ENCODE measurements at regions not wholly inside any gene's neighbourhood (a gene's known extent, or its start where the extent isn't known, plus 50 kb on each side); places are given as distances from the start of the nearest gene placed in this dataset.

DNA sequence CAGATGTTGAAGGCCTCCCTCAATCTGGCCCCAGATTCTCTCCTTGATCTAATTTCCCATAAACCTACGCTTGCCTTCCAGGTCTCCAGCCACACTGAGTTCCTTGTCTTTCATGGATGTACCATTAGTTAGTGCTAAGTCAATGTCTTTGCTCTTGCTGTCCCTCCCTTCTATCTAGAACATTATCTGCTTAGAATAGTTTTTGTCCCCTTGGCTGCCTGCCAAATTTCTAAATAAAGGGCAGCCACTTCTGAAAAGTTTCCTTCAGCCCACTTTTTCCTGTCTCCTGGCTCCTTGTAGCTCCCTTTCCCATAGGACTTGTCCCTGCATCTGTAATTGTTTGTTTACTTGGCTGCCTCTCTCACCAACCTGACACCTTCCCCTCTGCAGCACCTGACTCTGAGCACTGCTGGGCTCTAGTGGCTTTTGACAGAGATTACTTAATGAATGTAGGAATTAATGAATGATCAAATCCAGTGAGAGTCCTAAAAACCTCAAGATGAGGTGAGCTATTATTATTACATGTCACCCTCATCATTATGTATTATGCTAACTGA, 58.3 kb downstream of the CXCL12 start:
- intact Hi-C loops (cut with DNase I), result no loop called here
- DNase-seq, result peak in 2 of 42 donors; percentile 20 to 37

DNA sequence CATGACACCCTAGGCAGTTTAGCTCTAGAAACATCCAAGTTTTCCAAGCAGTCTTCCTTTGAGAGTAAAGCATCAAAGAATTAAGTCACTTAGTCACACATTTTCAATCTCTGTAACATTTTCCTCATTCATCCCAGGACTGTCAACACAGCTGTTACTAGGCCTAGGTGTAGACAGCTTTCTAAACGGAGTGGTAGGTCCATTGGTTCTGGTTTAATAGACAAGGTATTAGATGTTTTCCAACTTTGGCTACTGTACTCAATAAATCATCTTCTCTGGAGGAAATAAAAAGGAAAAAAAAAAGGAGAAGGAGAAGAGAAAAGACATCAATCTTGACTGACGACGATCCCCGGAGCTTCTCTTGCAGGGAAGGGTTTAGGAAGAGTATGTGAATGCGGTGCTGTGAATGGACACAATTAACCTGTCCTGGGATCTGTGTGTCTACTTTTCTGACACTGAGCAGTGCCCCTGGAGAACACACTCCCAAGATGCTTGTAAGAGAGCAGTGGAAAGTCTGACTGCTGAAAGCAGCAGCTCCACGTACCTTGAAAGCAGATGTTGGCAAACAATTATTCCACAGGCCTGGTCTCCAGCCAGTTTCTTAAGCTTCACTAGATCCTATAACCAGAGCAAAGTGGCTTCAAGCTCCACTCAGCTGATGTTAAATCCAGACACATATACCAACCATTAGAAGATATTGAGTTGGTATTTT, 59.1 kb downstream of the CXCL12 start:
- DNase-seq, result peak in 5 of 42 donors; percentile 2 to 24 (median 14)
- intact Hi-C loops (cut with DNase I), result no loop called here

DNA sequence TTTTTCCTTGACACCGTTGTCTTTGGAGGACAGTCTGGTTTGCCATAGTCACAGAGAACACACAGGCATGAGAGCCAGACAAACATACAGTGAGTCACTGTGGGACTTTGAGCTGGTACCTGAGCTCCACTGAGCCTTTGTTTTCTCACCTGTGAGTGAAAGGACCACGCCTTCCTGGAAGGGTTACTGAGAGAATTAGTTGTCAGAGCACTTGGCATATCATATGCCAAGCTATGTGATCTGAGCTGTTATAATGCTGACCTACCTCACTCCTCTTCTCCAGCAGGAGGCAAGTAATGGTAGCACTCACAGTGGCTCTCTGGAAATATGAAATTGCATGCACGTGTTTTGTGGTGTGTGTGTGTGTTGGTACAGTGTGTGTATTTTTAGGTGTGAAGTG, 59.7 kb downstream of the CXCL12 start:
- intact Hi-C loops (cut with DNase I), result no loop called here
- DNase-seq, result peak in 2 of 42 donors; percentile 3 to 19

DNA sequence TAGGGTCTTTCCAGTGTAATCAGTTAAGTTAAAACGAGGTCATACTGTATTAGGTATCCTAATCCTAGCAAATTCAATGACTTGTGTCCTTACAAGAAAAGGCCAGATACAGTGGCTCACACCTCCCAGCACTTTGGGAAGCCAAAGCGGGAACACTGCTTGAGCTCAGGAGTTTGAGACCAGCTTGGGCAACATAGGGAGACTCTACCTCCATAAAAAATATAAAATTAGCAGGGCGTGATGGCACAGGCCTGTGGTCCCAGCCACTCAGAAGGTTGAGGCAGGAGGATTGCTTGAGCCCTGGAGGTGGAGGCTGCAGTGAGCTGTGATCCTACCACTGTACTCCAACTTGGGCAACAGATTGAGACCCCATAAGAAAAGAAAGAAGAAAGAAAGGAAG, 61.1 kb downstream of the CXCL12 start:
- intact Hi-C loops (cut with DNase I), result no loop called here

DNA sequence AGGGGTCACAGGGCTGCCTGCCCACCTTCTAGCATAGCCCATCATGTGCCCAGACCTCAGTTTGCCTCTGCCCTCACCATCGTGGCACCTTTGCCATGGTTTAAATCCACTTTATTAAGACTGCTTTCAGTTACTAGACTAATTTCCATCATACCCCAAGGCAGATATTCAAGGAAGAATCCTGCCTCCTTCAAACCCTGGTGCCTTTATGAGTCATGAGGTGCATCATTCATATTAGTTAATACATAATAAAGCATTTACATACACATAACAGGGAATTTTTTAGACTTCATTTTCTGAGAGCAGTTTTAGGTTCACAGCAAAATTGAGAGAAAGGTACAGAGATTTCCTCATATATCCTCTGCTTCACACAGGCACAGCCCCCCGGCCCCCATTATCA, 62.8 kb downstream of the CXCL12 start:
- no peak for DNase-seq
- intact Hi-C loops (cut with DNase I), result no loop called here

More for the DNA sequence above, 61.1 kb downstream of the CXCL12 start:
- DNase-seq, result peak in 1 of 42 donors; percentile 3

DNA sequence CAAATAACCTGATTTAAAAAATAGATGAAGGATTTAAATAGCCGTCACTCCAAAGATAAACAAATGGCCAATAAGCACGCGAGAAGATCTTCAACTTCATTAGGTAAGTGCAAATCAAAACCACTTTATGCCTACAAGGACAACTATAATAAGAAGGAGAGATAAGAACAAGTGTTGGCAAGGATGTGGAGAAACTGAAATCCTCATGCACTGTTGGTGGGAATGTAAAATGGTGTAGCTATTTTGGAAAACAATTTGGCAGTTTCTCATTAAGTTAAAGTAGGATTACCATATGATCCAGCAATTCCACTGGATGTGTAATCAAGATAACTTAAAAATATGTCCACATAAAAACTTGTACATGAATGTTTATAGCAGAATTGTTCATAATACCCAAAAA, 64.1 kb downstream of the CXCL12 start:
- no peak for DNase-seq
- intact Hi-C loops (cut with DNase I), result no loop called here

DNA sequence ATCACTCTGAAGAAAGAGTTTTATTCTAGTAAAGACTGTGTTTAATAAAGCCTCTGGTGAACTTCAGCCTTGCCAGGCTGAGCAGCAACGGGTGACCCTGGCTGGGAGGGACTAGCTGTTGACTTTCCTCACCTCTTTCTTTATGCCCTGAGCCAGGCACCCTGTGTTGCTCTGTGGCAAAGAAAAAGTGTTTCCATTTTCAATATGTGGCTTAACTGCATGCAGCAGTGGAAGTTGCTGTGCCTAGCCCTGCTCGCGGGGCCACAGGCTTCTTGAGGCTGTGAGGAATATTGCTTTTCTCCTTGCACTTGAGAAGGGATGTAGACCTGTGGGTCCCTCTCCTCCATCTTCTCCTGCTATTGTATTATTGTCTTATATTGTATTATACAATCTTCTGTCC, 67.0 kb downstream of the CXCL12 start:
- no peak for DNase-seq
- intact Hi-C loops (cut with DNase I), result no loop called here

DNA sequence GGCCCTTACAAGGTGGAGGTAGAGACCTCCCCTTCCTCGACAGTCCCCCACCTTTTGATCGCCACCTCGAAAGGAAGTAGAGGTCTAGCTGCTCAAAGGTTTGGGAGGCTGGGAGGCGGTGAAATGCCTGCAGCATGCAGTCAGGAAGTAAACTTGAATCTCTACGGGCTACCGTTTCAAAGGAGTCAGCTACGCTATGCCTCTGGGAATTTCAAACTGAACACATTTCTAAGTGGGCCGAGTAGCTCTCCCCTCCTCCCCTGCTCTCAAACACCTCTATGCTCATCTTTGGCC, 68.0 kb downstream of the CXCL12 start:
- peak in 1 of 42 donors; percentile 20 for DNase-seq
- intact Hi-C loops (cut with DNase I), result no loop called here

DNA sequence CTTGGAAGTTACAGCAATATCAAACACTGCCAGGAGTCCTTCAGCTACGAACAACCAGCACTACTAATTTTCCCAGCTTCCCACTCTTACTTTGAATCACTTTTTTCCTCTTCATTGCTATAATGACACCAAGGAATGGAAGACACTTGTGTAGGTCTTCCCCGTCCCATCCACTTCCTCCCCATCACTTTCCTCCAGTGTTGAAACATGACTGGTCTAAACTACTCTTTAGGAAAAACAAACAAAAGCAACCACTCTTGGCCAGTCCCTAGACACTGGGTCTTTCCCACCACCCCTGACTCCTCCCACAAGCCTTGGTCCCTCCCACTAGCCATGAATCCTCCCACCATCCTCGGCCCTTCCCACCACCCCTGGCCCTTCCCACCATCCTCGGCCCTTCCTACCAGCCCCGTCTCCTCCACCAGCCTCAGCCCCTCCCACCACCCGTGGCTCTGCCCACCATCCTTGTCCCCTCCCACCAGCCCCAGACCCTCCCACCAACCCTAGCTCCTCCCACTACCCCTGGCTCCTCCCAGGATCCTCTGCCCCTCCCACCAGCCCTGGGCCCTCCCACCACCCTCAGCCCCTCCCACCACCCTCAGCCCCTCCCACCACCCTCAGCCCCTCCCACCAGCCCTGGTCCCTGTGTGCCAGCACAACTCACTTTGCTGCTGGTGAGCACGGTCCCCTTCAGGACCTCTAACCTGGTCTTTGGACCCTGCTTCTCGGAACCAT, 68.5 kb downstream of the CXCL12 start:
- DNase-seq, result no peak
- intact Hi-C loops (cut with DNase I), result no loop called here

DNA sequence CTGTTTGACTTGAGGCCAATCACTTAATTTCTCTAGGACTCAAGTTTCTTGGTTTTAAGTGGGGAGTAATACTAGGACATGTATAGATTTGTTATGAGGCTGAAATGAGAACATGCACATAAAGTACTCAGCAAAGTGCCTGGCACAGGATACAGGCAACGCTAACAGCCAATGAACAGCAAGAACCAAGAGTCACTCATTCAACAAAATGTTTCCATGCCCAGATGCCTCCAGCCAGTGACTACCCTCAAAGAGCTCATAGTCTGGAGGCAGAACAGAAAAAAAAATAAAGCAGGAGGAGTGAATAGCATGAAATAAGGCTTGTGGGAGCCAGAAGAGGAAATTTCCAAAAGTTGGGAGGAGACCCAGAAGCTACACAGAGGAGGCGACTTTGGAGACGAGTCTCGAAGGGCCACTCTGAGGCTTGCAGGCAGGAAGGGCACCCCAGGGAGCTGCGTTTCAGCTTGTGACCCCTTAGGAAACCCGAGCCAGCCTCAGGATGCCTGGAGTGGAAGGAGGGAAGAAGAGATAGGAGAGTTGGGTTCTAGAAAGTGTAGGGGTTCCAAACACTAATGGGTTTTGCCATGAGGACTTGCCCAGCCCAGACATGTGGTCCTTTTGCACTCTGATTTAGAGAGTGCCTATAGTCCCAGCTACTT, 70.0 kb downstream of the CXCL12 start:
- intact Hi-C loops (cut with DNase I), result no loop called here
- DNase-seq, result no peak

DNA sequence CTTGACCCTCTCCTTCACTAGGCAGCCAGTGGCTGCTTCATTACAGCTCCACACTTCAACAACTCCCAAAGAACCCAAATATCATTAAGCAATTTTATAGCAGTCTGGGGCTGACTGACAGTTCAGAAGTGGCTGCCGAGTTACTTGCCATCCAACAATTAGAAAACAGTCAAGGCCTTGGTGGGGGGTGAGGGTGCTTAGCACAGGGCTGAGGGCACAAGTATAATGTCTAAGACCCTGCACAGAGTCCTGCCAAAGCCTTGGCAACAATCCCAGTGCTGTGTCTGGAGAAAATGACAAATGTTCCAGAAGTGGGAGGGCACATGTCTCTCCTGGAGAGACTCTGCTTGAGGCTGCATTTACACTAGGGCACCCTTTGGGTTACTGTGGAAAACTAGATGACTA, 71.1 kb downstream of the CXCL12 start:
- peak in 3 of 42 donors; percentile 12 to 31 (median 14) for DNase-seq
- intact Hi-C loops (cut with DNase I), result no loop called here

DNA sequence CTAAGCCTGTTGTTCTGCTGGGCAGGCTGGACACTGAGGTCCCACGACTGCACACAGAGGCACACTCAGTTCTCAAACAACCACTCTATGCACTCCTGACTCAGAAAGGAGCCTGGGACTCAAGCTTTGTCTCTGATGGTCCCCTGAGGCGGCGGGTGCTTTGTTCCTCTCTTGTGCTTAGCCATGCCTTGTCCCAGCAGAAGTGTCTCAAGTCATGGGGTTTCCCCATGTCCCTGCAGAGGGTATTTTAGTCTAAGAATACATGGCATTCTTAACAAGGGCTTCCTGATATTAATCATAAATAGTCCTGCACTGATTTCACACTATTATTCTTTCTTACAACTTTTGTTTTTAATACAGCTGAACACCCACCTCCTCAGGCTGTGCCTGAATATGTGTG, 72.5 kb downstream of the CXCL12 start:
- intact Hi-C loops (cut with DNase I), result no loop called here
- no peak for DNase-seq

DNA sequence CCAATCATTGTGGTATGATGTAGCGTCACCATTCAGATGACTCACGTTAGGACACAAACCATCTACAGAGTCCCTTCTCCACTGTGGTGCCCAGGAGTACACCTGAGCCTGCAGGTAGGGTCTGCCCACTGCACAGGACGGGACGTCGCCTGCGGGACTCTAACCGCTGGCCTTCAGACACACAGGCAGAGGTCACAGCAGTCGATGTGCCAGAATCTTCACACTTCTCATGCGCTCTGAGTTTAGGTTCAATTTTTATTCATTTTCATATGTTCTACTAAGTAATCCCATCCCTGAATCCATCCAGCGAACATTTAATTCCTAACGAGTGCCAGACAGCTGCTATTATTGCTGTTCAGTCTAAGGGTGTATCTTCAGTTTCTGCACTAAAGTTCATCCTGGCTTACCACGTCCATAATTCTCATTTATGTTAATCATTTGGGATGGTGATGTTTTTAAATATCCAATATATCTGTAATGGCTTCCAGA, 73.3 kb downstream of the CXCL12 start:
- intact Hi-C loops (cut with DNase I), result no loop called here

DNA sequence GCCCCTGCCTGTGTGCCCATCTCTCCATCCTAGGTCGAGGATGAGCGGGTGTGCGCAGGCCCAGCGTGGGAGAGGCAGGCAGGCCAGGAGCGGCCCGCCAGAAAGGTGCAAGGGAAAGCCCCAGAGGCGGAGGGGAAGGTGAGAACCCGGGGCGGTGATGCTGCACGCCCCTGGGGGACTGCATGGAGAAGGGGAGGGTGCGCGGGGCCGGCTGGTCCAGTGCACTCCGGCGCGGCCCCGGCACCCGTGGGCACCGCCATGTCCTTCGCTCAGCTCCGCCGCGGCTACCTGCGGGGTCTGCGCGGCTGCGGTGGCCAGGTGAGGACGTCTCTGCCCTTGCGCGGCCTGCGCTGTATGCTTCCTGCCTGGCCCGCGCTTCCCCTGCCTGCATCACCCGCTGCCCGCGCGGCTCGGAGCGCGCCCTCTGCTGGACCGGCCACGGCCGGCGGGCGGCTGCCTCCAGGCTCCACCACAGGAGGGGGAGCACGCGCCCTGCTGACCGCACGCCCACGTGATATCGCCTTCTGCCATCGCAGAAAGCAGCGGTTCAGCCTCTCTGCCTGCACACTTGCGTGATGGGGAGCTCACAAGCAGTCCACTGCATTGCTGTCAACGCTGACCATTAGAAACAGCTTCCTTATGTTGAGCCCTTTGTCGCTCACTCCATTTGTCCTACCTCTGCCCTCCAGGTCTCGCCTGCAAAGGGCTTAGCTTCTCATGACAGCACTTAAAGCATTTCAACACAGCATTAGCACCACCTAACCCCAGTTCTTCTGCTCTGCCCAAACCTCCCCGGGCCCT, 73.9 kb downstream of the CXCL12 start:
- peak; percentile 73 to 94 (median 89) for DNase-seq
- intact Hi-C loops (cut with DNase I), result no loop called here

More for the DNA sequence above, 73.3 kb downstream of the CXCL12 start:
- no peak for DNase-seq

DNA sequence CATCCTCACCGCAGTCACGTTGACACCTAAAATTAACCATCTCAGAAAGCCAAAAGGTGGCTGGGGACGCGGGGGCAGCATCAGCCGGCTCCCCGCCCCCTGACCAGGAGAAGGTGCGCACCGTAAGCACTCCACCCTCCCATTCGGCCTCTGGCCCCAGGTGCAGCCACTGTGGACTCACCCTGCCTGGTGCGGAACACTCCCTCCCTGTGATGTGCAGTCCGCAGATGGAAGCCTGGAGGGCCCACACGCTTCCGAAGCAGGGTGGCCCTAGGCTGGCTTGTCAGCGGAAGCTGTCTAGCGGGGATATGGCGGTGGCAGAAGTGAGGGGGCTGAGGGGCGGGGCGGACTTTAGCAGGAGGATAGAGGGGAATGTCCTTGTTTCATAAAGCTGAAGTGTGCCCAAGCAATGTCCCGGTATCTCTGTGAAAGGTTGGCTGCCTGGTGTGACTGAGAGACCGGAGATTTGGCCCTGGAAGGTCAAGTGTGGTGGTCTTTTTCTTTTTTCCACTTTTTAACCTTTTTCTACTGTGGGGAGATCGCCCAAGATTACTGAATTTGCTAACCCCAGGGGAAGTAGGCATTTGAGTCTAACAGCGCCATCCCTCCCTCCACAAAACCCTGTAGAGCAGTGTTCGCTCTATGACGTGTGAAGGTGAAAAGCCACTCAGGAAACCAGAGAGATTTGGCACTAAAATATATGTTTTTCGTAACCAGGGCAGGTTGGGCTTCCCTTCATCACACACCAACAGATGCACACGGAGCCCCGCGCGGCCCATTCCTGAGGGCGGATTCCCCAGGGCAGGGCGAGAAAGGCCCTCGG, 74.7 kb downstream of the CXCL12 start:
- no peak for DNase-seq
- intact Hi-C loops (cut with DNase I), result no loop called here

DNA sequence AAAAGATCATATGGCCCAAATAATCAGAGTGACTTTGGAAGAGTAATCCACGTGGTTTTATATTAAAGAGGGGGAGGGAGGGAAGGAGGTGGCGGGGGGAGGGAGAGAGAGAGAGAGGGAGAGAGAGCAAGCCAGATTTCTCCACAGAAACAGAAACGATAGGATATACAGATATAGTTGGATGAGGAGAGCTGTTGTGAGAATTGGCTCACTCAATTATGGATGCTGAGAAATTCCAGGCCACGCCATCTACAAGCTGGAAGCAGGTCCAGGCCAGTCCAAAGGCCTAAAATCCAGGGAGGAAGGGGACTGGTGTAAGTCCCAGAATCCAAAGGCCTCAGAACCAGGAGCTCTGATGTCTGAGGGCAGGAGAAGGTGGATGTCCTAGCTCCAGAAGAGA, 75.5 kb downstream of the CXCL12 start:
- intact Hi-C loops (cut with DNase I), result no loop called here
- no peak for DNase-seq

DNA sequence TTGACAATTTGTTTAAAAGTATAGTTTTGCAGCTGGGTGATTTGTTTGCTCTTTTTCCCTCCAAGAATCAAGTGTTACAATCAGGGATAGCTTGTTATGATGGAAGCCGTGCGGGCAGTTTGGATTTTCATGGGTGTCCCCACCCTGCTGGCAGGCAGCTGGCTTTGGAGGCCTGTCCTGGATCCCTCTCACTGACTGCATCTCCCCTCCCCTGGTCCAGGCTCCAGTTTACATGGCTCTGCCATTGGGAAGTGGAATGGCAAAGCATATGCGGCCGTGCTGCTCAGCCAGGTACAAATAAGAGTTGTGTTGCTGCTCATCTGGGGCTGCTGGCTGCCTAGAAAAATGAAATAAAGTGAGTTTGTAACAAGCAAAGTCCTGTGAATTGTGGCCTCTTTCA, 76.0 kb downstream of the CXCL12 start:
- intact Hi-C loops (cut with DNase I), result no loop called here
- no peak for DNase-seq

DNA sequence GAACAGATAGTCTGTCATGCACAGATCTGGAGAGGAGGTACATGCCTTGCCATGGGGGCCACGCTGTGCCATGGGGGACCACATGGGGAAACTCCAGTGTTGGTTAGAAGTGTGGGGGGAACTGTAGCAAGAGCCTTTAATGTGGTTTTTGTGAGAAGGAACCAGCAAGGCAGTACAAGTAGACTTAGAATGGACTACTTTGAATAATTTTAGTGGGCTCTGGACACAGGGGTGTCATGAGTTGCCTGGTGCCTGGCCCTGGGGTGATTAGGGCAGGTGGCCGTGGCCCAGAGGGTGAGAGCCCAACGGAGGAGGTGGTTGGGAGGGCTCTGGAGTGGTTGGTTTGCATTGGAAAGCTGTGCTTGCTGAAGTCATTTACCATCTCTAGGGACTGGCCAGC, 77.2 kb downstream of the CXCL12 start:
- intact Hi-C loops (cut with DNase I), result no loop called here
- no peak for DNase-seq
